Astrocyte (in vitro differentiated cells and primary cell): ENCODE measurements at regions not wholly inside any gene's neighbourhood (a gene's known extent, or its start where the extent isn't known, plus 50 kb on each side); places are given as distances from the start of the nearest gene placed in this dataset.

ENCODE experiments used
- DNase-seq: peaks from one replicate; pipeline ENCODE4 v3.0.0-alpha.2; 2010; ENCODE audit warnings: low read depth
- FAIRE-seq: peaks from 2 replicates; lab custom pipeline; 2011; peaks lifted over from hg19 to GRCh38; lab: Jason Lieb, UNC
- H2AFZ ChIP-seq: 2 replicates; pipeline ENCODE4 v1.6.0; 2012; ENCODE audit warnings: low read depth, low read length, inconsistent platforms
- H3K27ac ChIP-seq: 2 replicates; pipeline ENCODE4 v1.5.1; 2011; ENCODE audit warnings: low read depth, low read length, inconsistent platforms
- H3K27me3 ChIP-seq: 2 replicates; pipeline ENCODE4 v1.6.0; 2011; ENCODE audit warnings: low read length, inconsistent platforms; ENCODE audit not compliant: insufficient read depth
- H3K36me3 ChIP-seq: 2 replicates; pipeline ENCODE4 v1.5.1; 2011; ENCODE audit warnings: low read length, inconsistent platforms; ENCODE audit not compliant: insufficient read depth
- H3K4me1 ChIP-seq: 2 replicates; pipeline ENCODE4 v1.5.1; 2011; ENCODE audit warnings: low read length, inconsistent platforms; ENCODE audit not compliant: insufficient read depth
- H3K4me2 ChIP-seq: 2 replicates; pipeline ENCODE4 v1.6.0; 2012; ENCODE audit warnings: low read length, inconsistent platforms
- H3K4me3 ChIP-seq: 2 replicates; pipeline ENCODE4 v1.5.1; 2011; ENCODE audit warnings: low read depth, mild to moderate bottlenecking, low read length, inconsistent platforms; ENCODE audit not compliant: insufficient read depth
- H3K79me2 ChIP-seq: 2 replicates; pipeline ENCODE4 v1.6.0; 2012; ENCODE audit warnings: mild to moderate bottlenecking, low read length, inconsistent platforms; ENCODE audit not compliant: insufficient read depth
- H3K9ac ChIP-seq: 2 replicates; pipeline ENCODE4 v1.6.0; 2012; ENCODE audit warnings: mild to moderate bottlenecking, low read length, inconsistent platforms
- H3K9me3 ChIP-seq: 2 replicates; pipeline ENCODE4 v1.5.1; 2012; ENCODE audit warnings: low read depth, mild to moderate bottlenecking, low read length, inconsistent platforms; ENCODE audit not compliant: insufficient read depth
- H4K20me1 ChIP-seq: 2 replicates; pipeline ENCODE4 v1.6.0; 2012; ENCODE audit warnings: low read length, inconsistent platforms; ENCODE audit not compliant: insufficient read depth
- H3K27ac Mint-ChIP-seq: one replicate; pipeline ENCODE4 v1.8.0; 2021; ENCODE audit warnings: mild to moderate bottlenecking, mixed read lengths; ENCODE audit not compliant: unreplicated experiment
- H3K27me3 Mint-ChIP-seq: one replicate; pipeline ENCODE4 v1.8.0; 2021; ENCODE audit warnings: low read depth, mixed read lengths; ENCODE audit not compliant: unreplicated experiment
- H3K36me3 Mint-ChIP-seq: one replicate; pipeline ENCODE4 v1.8.0; 2021; ENCODE audit warnings: low read depth, mixed read lengths; ENCODE audit not compliant: unreplicated experiment
- H3K4me1 Mint-ChIP-seq: one replicate; pipeline ENCODE4 v1.8.0; 2021; ENCODE audit warnings: low read depth, mixed read lengths; ENCODE audit not compliant: unreplicated experiment
- H3K4me3 Mint-ChIP-seq: one replicate; pipeline ENCODE4 v1.8.0; 2021; ENCODE audit warnings: mild to moderate bottlenecking, moderate library complexity, mixed read lengths; ENCODE audit not compliant: unreplicated experiment
- H3K9me3 Mint-ChIP-seq: one replicate; pipeline ENCODE4 v1.8.0; 2021; ENCODE audit warnings: mild to moderate bottlenecking, mixed read lengths; ENCODE audit not compliant: unreplicated experiment
- CTCF ChIP-seq: IDR thresholded peaks from 2 replicates; pipeline ENCODE4 v1.5.1; 2011; ENCODE audit warnings: low read depth, mild to moderate bottlenecking, inconsistent platforms, low read length, moderate library complexity; ENCODE audit not compliant: insufficient read depth
- EZH2 ChIP-seq: IDR thresholded peaks from 2 replicates; pipeline ENCODE4 v1.6.1; 2012; ENCODE audit warnings: mild to moderate bottlenecking, low read length, inconsistent platforms; ENCODE audit not compliant: insufficient read depth

- Histone ChIP-seq H3K4me2 (no peak overlapping the region), H3K79me2 (no peaks in the 10 kb centered on the region), H3K4me3 (no peak overlapping the region), H4K20me1 (no peaks in the 10 kb centered on the region), H3K9me3 (no peaks in the 10 kb centered on the region), H2AFZ (no peak overlapping the region), H3K27ac (no peak overlapping the region), H3K36me3 (no peaks in the 10 kb centered on the region), H3K9ac (no peak overlapping the region), H3K27me3 (no peaks in the 10 kb centered on the region), H3K4me1 (peaks cover 7% of the 10 kb centered on the region)
- FAIRE-seq: no peak
- Mint-ChIP-seq H3K4me3 (no peak overlapping the region), H3K4me1 (peaks cover 14% of the 10 kb centered on the region), H3K27me3 (no peaks in the 10 kb centered on the region), H3K27ac (no peak overlapping the region), H3K9me3 (peaks cover 3% of the 10 kb centered on the region), H3K36me3 (no peaks in the 10 kb centered on the region)
- TF ChIP-seq EZH2 (no peak), CTCF (no peak)
- DNase-seq: no peak
Measured at GRCh38 chrX:6965729-6966128, 181.8 kb upstream of the STS start.

- H3K27me3 Mint-ChIP-seq: no peaks in the 10 kb centered on the region
- H3K4me3 Mint-ChIP-seq: no peak overlapping the region
- FAIRE-seq: no peak
- TF ChIP-seq CTCF (no peak), EZH2 (no peak)
- H3K9me3 Mint-ChIP-seq: no peaks in the 10 kb centered on the region
- no peaks in the 10 kb centered on the region for H3K36me3 Mint-ChIP-seq
- Histone ChIP-seq H3K4me3 (no peak overlapping the region), H3K79me2 (no peaks in the 10 kb centered on the region), H3K36me3 (no peaks in the 10 kb centered on the region), H3K9me3 (no peaks in the 10 kb centered on the region), H3K27me3 (no peaks in the 10 kb centered on the region), H3K27ac (no peak overlapping the region), H3K4me1 (no peaks in the 10 kb centered on the region), H2AFZ (no peak overlapping the region), H3K4me2 (no peak overlapping the region), H4K20me1 (no peaks in the 10 kb centered on the region), H3K9ac (no peak overlapping the region)
- H3K4me1 Mint-ChIP-seq: no peaks in the 10 kb centered on the region
- no peak for DNase-seq
- H3K27ac Mint-ChIP-seq: no peak overlapping the region
Measured at GRCh38 chrX:6962006-6962355, 185.5 kb upstream of the STS start.

- no peak overlapping the region for H3K4me3 Mint-ChIP-seq
- Histone ChIP-seq H3K4me1 (no peaks in the 10 kb centered on the region), H3K36me3 (no peaks in the 10 kb centered on the region), H2AFZ (no peak overlapping the region), H3K4me2 (no peak overlapping the region), H3K9me3 (no peaks in the 10 kb centered on the region), H3K27me3 (no peaks in the 10 kb centered on the region), H3K9ac (no peak overlapping the region), H3K27ac (no peak overlapping the region), H3K79me2 (no peaks in the 10 kb centered on the region), H4K20me1 (no peaks in the 10 kb centered on the region), H3K4me3 (no peak overlapping the region)
- TF ChIP-seq EZH2 (no peak), CTCF (no peak)
- no peaks in the 10 kb centered on the region for H3K4me1 Mint-ChIP-seq
- no peak for FAIRE-seq
- no peaks in the 10 kb centered on the region for H3K36me3 Mint-ChIP-seq
- H3K27me3 Mint-ChIP-seq: no peaks in the 10 kb centered on the region
- no peaks in the 10 kb centered on the region for H3K9me3 Mint-ChIP-seq
- DNase-seq: no peak
- H3K27ac Mint-ChIP-seq: no peak overlapping the region
Measured at GRCh38 chrX:6961286-6962005, 186.1 kb upstream of the STS start.
